ENCODE measurements at regions not wholly inside any gene's neighbourhood (a gene's known extent, or its start where the extent isn't known, plus 50 kb on each side); places are given as distances from the start of the nearest gene placed in this dataset.

GRCh38 chr1:60290393-60290792 is 216.8 kb upstream of the C1orf87 start:
- no peak overlapping the region for H3K27ac Mint-ChIP-seq
- no peak overlapping the region for H3K4me3 Mint-ChIP-seq
- DNase-seq, result no peak
- H3K9me3 Mint-ChIP-seq, result no peaks in the 10 kb centered on the region
- Histone ChIP-seq H3K9ac (ENCODE audit: extremely low read depth, low read length, poor library complexity, severe bottlenecking) (no peak overlapping the region), H3K27ac (ENCODE audit: low read depth, low read length) (no peak overlapping the region), H3K9me3 (ENCODE audit: control insufficient read depth, low read length) (no peaks in the 10 kb centered on the region), H3K4me3 (ENCODE audit: low read length) (no peak overlapping the region), H3K27me3 (ENCODE audit: control insufficient read depth, insufficient read depth, low read length, poor library complexity, severe bottlenecking) (no peaks in the 10 kb centered on the region), H3K4me1 (ENCODE audit: control insufficient read depth, insufficient read depth, low read length) (no peaks in the 10 kb centered on the region), H3K36me3 (ENCODE audit: control insufficient read depth, insufficient read depth, low read length) (no peaks in the 10 kb centered on the region)
- no peak for TF ChIP-seq CTCF (conservative IDR thresholded peaks at IDR 0.05)
- 89 to 95% methylated on average over 4 to 6 of the region's 6 CpGs for WGBS, 2 experiments (ENCODE audit: insufficient coverage in 1 of 2, insufficient read length in 1 of 2)
- no peaks in the 10 kb centered on the region for H3K27me3 Mint-ChIP-seq (ENCODE audit: insufficient read depth)
- H3K36me3 Mint-ChIP-seq (ENCODE audit: low read depth), result no peaks in the 10 kb centered on the region
- no peaks in the 10 kb centered on the region for H3K4me1 Mint-ChIP-seq

DNA sequence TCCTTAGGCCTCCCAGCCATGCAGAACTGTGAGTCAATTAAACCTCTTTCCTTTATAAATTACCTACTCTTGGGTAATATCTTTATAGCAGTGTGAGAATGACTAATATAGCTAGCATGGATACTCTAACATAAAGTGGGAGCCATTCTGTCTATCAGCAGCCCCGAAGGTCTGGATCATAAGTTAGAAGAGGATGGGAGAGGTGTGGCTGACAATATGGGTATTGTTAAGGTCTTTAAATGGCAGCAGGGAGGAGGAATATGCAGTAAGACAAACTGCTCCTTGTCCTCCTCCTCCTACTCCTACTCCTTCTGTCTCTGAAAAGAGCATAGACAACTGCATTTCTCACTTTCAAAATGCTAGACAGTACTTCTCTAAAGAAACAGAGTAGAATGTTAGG is 214.0 kb upstream of the C1orf87 start:
- Mint-ChIP-seq H3K4me3 (no peak overlapping the region), H3K4me1 (peaks cover 4% of the 10 kb centered on the region), H3K27ac (no peak overlapping the region), H3K9me3 (no peaks in the 10 kb centered on the region), H3K27me3 (ENCODE audit: insufficient read depth) (no peaks in the 10 kb centered on the region), H3K36me3 (ENCODE audit: low read depth) (no peaks in the 10 kb centered on the region)
- no peak for TF ChIP-seq CTCF (conservative IDR thresholded peaks at IDR 0.05)
- Histone ChIP-seq H3K4me3 (ENCODE audit: low read length) (no peak overlapping the region), H3K9ac (ENCODE audit: extremely low read depth, low read length, poor library complexity, severe bottlenecking) (no peak overlapping the region), H3K27me3 (ENCODE audit: control insufficient read depth, insufficient read depth, low read length, poor library complexity, severe bottlenecking) (no peaks in the 10 kb centered on the region), H3K4me1 (ENCODE audit: control insufficient read depth, insufficient read depth, low read length) (no peaks in the 10 kb centered on the region), H3K9me3 (ENCODE audit: control insufficient read depth, low read length) (no peaks in the 10 kb centered on the region), H3K27ac (ENCODE audit: low read depth, low read length) (no peak overlapping the region), H3K36me3 (ENCODE audit: control insufficient read depth, insufficient read depth, low read length) (no peaks in the 10 kb centered on the region)
- WGBS, 2 experiments (ENCODE audit: insufficient coverage in 1 of 2, insufficient read length in 1 of 2), result 100% methylated on average over 1 of the region's 1 CpG
- DNase-seq, result no peak

DNA sequence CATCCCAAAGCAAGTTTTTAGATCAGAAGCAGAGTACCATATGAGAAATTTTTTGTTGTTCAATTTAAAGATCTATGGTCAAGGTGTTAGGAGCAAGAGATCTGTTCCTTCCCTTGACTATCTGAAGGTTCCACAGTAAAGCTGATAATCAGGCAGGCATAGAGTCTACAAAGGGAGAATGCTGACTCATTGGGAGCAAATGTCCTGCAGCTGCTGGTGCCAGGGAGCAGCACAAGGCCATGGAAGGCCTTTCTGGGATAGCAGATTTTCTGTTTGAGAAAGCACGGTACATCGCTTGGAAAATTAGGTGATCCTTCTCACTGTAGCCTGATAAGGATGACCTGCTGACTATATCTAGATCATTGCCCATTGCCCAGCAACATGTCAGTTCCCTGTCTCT is 210.1 kb upstream of the C1orf87 start:
- 88 to 94% methylated on average over 2 of the region's 2 CpGs for WGBS, 2 experiments (ENCODE audit: insufficient coverage in 1 of 2, insufficient read length in 1 of 2)

More for the DNA sequence above, 210.1 kb upstream of the C1orf87 start:
- DNase-seq, result no peak
- H3K4me1 Mint-ChIP-seq, result peaks cover 9% of the 10 kb centered on the region
- no peaks in the 10 kb centered on the region for H3K27me3 ChIP-seq (ENCODE audit: control insufficient read depth, insufficient read depth, low read length, poor library complexity, severe bottlenecking)
- H3K9me3 Mint-ChIP-seq, result no peaks in the 10 kb centered on the region
- TF ChIP-seq CTCF (conservative IDR thresholded peaks at IDR 0.05), result no peak
- H3K27ac Mint-ChIP-seq, result no peak overlapping the region
- no peak overlapping the region for H3K27ac ChIP-seq (ENCODE audit: low read depth, low read length)
- H3K4me3 Mint-ChIP-seq, result no peak overlapping the region
- H3K4me1 ChIP-seq (ENCODE audit: control insufficient read depth, insufficient read depth, low read length), result no peaks in the 10 kb centered on the region
- H3K36me3 ChIP-seq (ENCODE audit: control insufficient read depth, insufficient read depth, low read length), result no peaks in the 10 kb centered on the region
- H3K9me3 ChIP-seq (ENCODE audit: control insufficient read depth, low read length), result no peaks in the 10 kb centered on the region
- H3K4me3 ChIP-seq (ENCODE audit: low read length), result no peak overlapping the region
- no peak overlapping the region for H3K9ac ChIP-seq (ENCODE audit: extremely low read depth, low read length, poor library complexity, severe bottlenecking)
- H3K27me3 Mint-ChIP-seq (ENCODE audit: insufficient read depth), result no peaks in the 10 kb centered on the region
- no peaks in the 10 kb centered on the region for H3K36me3 Mint-ChIP-seq (ENCODE audit: low read depth)
